Adrenal gland (tissue), 5 donors: ENCODE measurements at regions not wholly inside any gene's neighbourhood (a gene's known extent, or its start where the extent isn't known, plus 50 kb on each side); places are given as distances from the start of the nearest gene placed in this dataset.

Experiments
- POLR2A ChIP-seq, 2 donors: fragments of 450-650 bp; IDR thresholded peaks; one replicate each; pipeline ENCODE4 v1.6.1; 2017; ENCODE audit warnings: antibody characterized with exemption in 2 of 2, mild to moderate bottlenecking in 2 of 2, moderate library complexity in 1 of 2
- TF ChIP-seq, protein P1 (sequence below), 6 experiments: fragments of 450-650 bp in 4 of 6; fragments of 200-600 bp in 2 of 6; sonication (generic) in 1 of 6; IDR thresholded peaks; 1 replicate in 5 of 6; 2 replicates in 1 of 6; pipeline versions ENCODE4 v1.5.1 to v1.8.0; 2016 to 2021; ENCODE audit warnings: antibody characterized with exemption in 6 of 6, mild to moderate bottlenecking in 2 of 6, moderate library complexity in 1 of 6
- donor health status: DM: no; HTN: no; CAD: no.

DNA sequence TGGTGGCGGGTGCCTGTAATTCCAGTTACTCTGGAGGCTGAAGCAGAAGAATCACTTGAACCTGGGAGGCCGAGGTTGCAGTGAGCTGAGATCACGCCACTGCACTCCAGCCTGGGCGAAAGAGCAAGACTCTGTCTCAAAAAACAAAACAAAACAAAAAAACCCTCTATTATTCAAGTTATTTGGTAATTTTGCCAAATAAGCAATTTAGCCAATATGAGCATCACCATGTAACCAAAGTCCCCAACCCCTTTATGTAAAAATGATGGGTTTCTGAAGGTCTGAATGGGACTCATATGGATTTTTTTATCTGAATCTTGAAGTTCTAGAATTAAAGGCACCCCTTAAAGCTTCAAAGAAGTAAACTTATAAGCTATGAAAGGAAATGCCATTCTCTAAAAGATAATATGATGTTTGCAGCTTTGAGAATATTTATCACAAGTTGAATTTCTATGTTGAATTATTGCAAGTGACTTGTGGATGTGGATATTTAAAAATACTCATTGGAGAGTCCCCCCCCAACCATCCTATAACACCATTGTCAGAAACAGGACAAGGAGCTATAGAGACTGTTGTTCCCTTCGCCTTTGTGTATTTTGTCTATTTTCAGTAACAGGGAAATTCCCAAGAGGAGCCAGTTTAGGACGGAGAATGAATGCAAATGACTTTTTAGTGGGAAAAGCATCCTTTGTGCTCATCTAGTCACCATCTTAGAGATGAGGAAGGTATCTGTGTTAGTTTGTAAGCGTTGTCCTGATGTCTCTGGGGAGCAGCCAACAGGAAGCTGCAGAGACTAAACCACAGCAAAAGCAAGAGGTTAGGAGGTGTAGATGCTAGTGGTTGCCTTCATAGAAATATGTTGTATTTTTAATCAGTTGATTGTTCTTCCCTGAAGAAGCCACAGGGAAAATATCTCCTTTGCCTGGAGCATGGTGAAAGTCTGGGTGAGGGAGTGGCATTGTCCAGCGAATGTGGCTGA lies 68.3 kb downstream of the TET3 start:
- TF ChIP-seq, protein P1, sequence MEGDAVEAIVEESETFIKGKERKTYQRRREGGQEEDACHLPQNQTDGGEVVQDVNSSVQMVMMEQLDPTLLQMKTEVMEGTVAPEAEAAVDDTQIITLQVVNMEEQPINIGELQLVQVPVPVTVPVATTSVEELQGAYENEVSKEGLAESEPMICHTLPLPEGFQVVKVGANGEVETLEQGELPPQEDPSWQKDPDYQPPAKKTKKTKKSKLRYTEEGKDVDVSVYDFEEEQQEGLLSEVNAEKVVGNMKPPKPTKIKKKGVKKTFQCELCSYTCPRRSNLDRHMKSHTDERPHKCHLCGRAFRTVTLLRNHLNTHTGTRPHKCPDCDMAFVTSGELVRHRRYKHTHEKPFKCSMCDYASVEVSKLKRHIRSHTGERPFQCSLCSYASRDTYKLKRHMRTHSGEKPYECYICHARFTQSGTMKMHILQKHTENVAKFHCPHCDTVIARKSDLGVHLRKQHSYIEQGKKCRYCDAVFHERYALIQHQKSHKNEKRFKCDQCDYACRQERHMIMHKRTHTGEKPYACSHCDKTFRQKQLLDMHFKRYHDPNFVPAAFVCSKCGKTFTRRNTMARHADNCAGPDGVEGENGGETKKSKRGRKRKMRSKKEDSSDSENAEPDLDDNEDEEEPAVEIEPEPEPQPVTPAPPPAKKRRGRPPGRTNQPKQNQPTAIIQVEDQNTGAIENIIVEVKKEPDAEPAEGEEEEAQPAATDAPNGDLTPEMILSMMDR (IDR thresholded peaks at IDR 0.05): no peak
- TF ChIP-seq POLR2A (IDR thresholded peaks at IDR 0.05): no peak
